Spinal cord (tissue), 9 donors: ENCODE measurements at regions not wholly inside any gene's neighbourhood (a gene's known extent, or its start where the extent isn't known, plus 50 kb on each side); places are given as distances from the start of the nearest gene placed in this dataset.
A peak's percentile ranks its signal among the peaks of the same experiment; 100 is the strongest.

Experiments
- DNase-seq, 6 donors: peaks; one replicate each; pipeline versions ENCODE4 v3.0.0 to v3.0.0-alpha.2; 2013 to 2015; ENCODE audit warnings: low spot score in 6 of 6, low read depth in 4 of 6
- H3K27ac ChIP-seq: one replicate; pipeline ENCODE4 v1.5.1; 2013; ENCODE audit warnings: low read depth, low read length, control low read depth
- H3K27me3 ChIP-seq: one replicate; pipeline ENCODE4 v1.6.1; 2013; ENCODE audit warnings: low read length; ENCODE audit not compliant: control insufficient read depth, insufficient read depth
- H3K36me3 ChIP-seq: one replicate; pipeline ENCODE4 v1.6.1; 2013; ENCODE audit warnings: low read length; ENCODE audit not compliant: control insufficient read depth, insufficient read depth
- H3K4me1 ChIP-seq: one replicate; pipeline ENCODE4 v1.6.1; 2013; ENCODE audit warnings: low read length; ENCODE audit not compliant: control insufficient read depth, insufficient read depth
- H3K4me3 ChIP-seq: one replicate; pipeline ENCODE4 v1.5.1; 2013; ENCODE audit warnings: low read depth, low read length, control low read depth
- H3K9me3 ChIP-seq: one replicate; pipeline ENCODE4 v1.6.1; 2013; ENCODE audit warnings: low read length; ENCODE audit not compliant: control insufficient read depth, insufficient read depth
- WGBS: methylation state at CpG from one replicate; pipeline ENCODE4 v1.1.5; 2013; ENCODE audit warnings: missing lambda C conversion rate; ENCODE audit not compliant: insufficient coverage; 5-methylcytosine and 5-hydroxymethylcytosine counted together
- donor health status: healthy.

- WGBS, result 89% methylated on average over 3 of the region's 9 CpGs
- no peaks in the 10 kb centered on the region for H3K27me3 ChIP-seq
- no peak overlapping the region for H3K27ac ChIP-seq
- DNase-seq, result no peak
- H3K36me3 ChIP-seq, result no peaks in the 10 kb centered on the region
- no peaks in the 10 kb centered on the region for H3K4me1 ChIP-seq
- no peak overlapping the region for H3K4me3 ChIP-seq
- H3K9me3 ChIP-seq, result no peaks in the 10 kb centered on the region
Observed at GRCh38 chr3:25339225-25339624, 88.8 kb upstream of the RARB start.

DNA sequence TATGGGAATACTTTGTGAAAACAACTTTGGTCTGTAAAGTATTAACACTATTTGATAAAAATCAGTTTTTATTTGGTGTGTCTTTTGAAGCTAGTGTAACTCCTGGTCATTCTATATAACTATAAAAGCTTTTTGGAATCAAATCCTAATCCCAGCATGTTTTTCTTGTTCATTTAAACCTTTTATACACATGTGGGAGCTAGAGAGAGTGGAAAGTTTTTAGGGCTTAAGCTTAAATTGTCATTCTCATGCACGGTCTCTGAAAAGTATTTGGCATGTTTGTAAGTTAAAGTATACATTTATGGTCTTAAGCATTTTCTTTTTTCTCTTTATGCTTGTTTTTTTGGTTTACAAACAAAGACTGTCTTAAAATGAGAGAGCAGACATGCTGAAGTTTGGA is 83.4 kb upstream of the RARB start:
- Histone ChIP-seq H3K27me3 (no peaks in the 10 kb centered on the region), H3K36me3 (no peaks in the 10 kb centered on the region), H3K4me1 (no peaks in the 10 kb centered on the region), H3K4me3 (no peak overlapping the region), H3K27ac (no peak overlapping the region), H3K9me3 (no peaks in the 10 kb centered on the region)
- WGBS, result no CpG with 5 or more reads among the region's 1 CpG
- DNase-seq, result no peak

GRCh38 chr3:25349095-25349494 is 79.0 kb upstream of the RARB start:
- H3K4me1 ChIP-seq, result peaks cover 3% of the 10 kb centered on the region
- H3K27me3 ChIP-seq, result peaks cover 3% of the 10 kb centered on the region
- H3K27ac ChIP-seq, result no peak overlapping the region
- H3K9me3 ChIP-seq, result no peaks in the 10 kb centered on the region
- 40% methylated on average over 1 of the region's 6 CpGs for WGBS
- DNase-seq, result no peak
- H3K4me3 ChIP-seq, result no peak overlapping the region
- H3K36me3 ChIP-seq, result no peaks in the 10 kb centered on the region

GRCh38 chr3:25349828-25350724 is 78.0 kb upstream of the RARB start:
- WGBS, result 100% methylated on average over 1 of the region's 6 CpGs
- no peaks in the 10 kb centered on the region for H3K36me3 ChIP-seq
- peak in 1 of 6 donors; percentile 50 for DNase-seq
- H3K9me3 ChIP-seq, result no peaks in the 10 kb centered on the region
- peaks cover 3% of the 10 kb centered on the region for H3K27me3 ChIP-seq
- H3K27ac ChIP-seq, result no peak overlapping the region
- H3K4me1 ChIP-seq, result peaks cover 3% of the 10 kb centered on the region
- H3K4me3 ChIP-seq, result no peak overlapping the region

DNA sequence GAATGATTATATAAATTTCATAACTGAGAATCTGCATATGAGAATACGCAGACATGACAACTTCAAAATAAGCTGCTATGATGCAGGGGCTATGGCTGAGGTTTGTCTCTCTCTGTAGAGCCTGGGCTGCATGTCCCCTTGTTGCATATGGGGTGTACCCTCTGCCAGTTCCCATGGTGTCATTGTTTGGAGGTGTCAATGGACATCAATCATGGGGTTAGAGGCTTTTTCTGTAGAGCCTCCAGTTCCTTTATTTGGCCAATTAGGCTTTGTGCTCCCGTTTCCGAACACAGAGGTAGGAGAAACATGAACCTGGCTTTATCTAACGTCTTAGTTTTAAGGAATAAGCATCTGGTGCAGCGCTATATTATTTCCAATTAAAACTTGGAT is 77.3 kb upstream of the RARB start:
- H3K36me3 ChIP-seq, result no peaks in the 10 kb centered on the region
- no CpG with 5 or more reads among the region's 5 CpGs for WGBS
- peak in 2 of 6 donors; percentile 16 to 60 for DNase-seq
- H3K27ac ChIP-seq, result no peak overlapping the region
- H3K27me3 ChIP-seq, result peaks cover 3% of the 10 kb centered on the region
- peaks cover 3% of the 10 kb centered on the region for H3K4me1 ChIP-seq
- H3K4me3 ChIP-seq, result no peak overlapping the region
- no peaks in the 10 kb centered on the region for H3K9me3 ChIP-seq

GRCh38 chr3:25354071-25354470 is 74.0 kb upstream of the RARB start:
- DNase-seq, result no peak
- H3K36me3 ChIP-seq, result no peaks in the 10 kb centered on the region
- no CpG with 5 or more reads among the region's 3 CpGs for WGBS
- peaks cover 2% of the 10 kb centered on the region for H3K9me3 ChIP-seq
- H3K4me1 ChIP-seq, result peaks cover 3% of the 10 kb centered on the region
- no peak overlapping the region for H3K4me3 ChIP-seq
- peaks cover 3% of the 10 kb centered on the region for H3K27me3 ChIP-seq
- H3K27ac ChIP-seq, result no peak overlapping the region

- Histone ChIP-seq H3K27me3 (no peaks in the 10 kb centered on the region), H3K27ac (no peak overlapping the region), H3K9me3 (peaks cover 2% of the 10 kb centered on the region), H3K4me1 (peaks cover 3% of the 10 kb centered on the region), H3K4me3 (no peak overlapping the region), H3K36me3 (no peaks in the 10 kb centered on the region)
- WGBS, result no CpG with 5 or more reads among the region's 4 CpGs
- DNase-seq, result no peak
Observed at GRCh38 chr3:25355034-25355885, 72.8 kb upstream of the RARB start.

DNA sequence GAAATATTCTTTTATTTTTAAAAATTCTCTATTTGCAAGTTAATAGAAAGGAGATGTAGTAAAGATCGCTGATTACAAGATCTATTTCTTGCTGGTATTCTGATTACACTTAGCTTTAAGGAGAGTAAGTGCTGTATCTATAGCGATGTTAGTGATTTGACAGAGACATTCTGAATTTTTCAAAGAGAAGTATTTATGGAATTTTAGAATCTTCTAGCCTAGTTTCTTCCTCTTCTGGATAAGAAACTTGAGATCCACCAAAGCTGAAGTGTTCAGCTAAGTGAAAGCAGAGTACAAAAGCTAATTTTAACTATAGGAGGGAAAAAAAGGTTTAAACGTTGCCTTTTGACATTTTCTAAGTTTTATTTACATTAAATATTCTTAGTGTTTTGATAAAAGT is 72.1 kb upstream of the RARB start:
- Histone ChIP-seq H3K4me1 (no peaks in the 10 kb centered on the region), H3K36me3 (no peaks in the 10 kb centered on the region), H3K27me3 (no peaks in the 10 kb centered on the region), H3K9me3 (peaks cover 2% of the 10 kb centered on the region), H3K27ac (no peak overlapping the region), H3K4me3 (no peak overlapping the region)
- WGBS, result no CpG with 5 or more reads among the region's 3 CpGs
- DNase-seq, result no peak

GRCh38 chr3:25362118-25362517 is 65.9 kb upstream of the RARB start:
- no peak for DNase-seq
- 93% methylated on average over 7 of the region's 7 CpGs for WGBS
- Histone ChIP-seq H3K4me1 (no peaks in the 10 kb centered on the region), H3K9me3 (peaks cover 3% of the 10 kb centered on the region), H3K4me3 (no peak overlapping the region), H3K27me3 (no peaks in the 10 kb centered on the region), H3K36me3 (no peaks in the 10 kb centered on the region), H3K27ac (no peak overlapping the region)
